HG03571 (cell line): ENCODE measurements at regions not wholly inside any gene's neighbourhood (a gene's known extent, or its start where the extent isn't known, plus 50 kb on each side); places are given as distances from the start of the nearest gene placed in this dataset.

ENCODE experiments used
- ATAC-seq: cut with Tn5 transposase; IDR thresholded peaks from one replicate; pipeline ENCODE4 v1.9.1; 2021; ENCODE audit not compliant: unreplicated experiment

- ATAC-seq = no peak
Measured at GRCh38 chr5:53825016-53825415, 264.6 kb downstream of the NDUFS4 start.

- no peak for ATAC-seq
Measured at GRCh38 chr5:53825926-53826325, 265.5 kb downstream of the NDUFS4 start.

- no peak for ATAC-seq
Measured at GRCh38 chr5:53826504-53826903, 266.1 kb downstream of the NDUFS4 start.

- ATAC-seq = no peak
Measured at GRCh38 chr5:53827211-53827651, 266.8 kb downstream of the NDUFS4 start.

- no peak for ATAC-seq
Measured at GRCh38 chr5:53831496-53831895, 271.1 kb downstream of the NDUFS4 start.
